Mesothelial cell of epicardium (in vitro differentiated cells): ENCODE measurements at regions not wholly inside any gene's neighbourhood (a gene's known extent, or its start where the extent isn't known, plus 50 kb on each side); places are given as distances from the start of the nearest gene placed in this dataset.
A peak's percentile ranks its signal among the peaks of the same experiment; 100 is the strongest.

Experiments used
- DNase-seq, 2 experiments: peaks; one replicate each; pipeline ENCODE4 v3.0.0; 2021; ENCODE audit warnings: low spot score in 2 of 2; ENCODE audit not compliant: unreplicated experiment in 2 of 2
- H3K27ac Mint-ChIP-seq: 2 replicates; pipeline ENCODE4 v1.8.0; 2021; ENCODE audit warnings: mixed read lengths
- H3K27me3 Mint-ChIP-seq: 2 replicates; pipeline ENCODE4 v1.8.0; 2021; ENCODE audit warnings: low read depth, mixed read lengths
- H3K36me3 Mint-ChIP-seq: 2 replicates; pipeline ENCODE4 v1.8.0; 2021; ENCODE audit warnings: mixed read lengths
- H3K4me1 Mint-ChIP-seq: 2 replicates; pipeline ENCODE4 v1.8.0; 2021; ENCODE audit warnings: mixed read lengths
- H3K4me3 Mint-ChIP-seq: 2 replicates; pipeline ENCODE4 v1.8.0; 2021; ENCODE audit warnings: mild to moderate bottlenecking, moderate library complexity, mixed read lengths
- H3K9me3 Mint-ChIP-seq: 2 replicates; pipeline ENCODE4 v1.8.0; 2021; ENCODE audit warnings: mixed read lengths
- CTCF ChIP-seq: fragments of 200-600 bp; sonication (generic); IDR thresholded peaks from one replicate; pipeline ENCODE4 v1.5.0; 2021; ENCODE audit warnings: antibody characterized with exemption; ENCODE audit not compliant: unreplicated experiment

GRCh38 chr5:60333005-60333571 lies 366.9 kb downstream of the DEPDC1B start:
- Mint-ChIP-seq H3K4me3 (no peak overlapping the region), H3K9me3 (peaks cover 7% of the 10 kb centered on the region), H3K27me3 (no peaks in the 10 kb centered on the region), H3K4me1 (peaks cover 9% of the 10 kb centered on the region), H3K36me3 (peaks cover 3% of the 10 kb centered on the region), H3K27ac (no peak overlapping the region)
- no peak for TF ChIP-seq CTCF
- no peak for DNase-seq

GRCh38 chr5:60332244-60333004 lies 367.5 kb downstream of the DEPDC1B start:
- no peak for TF ChIP-seq CTCF
- Mint-ChIP-seq H3K4me3 (no peak overlapping the region), H3K27ac (no peak overlapping the region), H3K27me3 (no peaks in the 10 kb centered on the region), H3K9me3 (peaks cover 7% of the 10 kb centered on the region), H3K36me3 (peaks cover 3% of the 10 kb centered on the region), H3K4me1 (peaks cover 9% of the 10 kb centered on the region)
- DNase-seq: no peak

- DNase-seq: no peak
- Mint-ChIP-seq H3K27me3 (no peaks in the 10 kb centered on the region), H3K4me1 (peaks cover 12% of the 10 kb centered on the region), H3K36me3 (peaks cover 5% of the 10 kb centered on the region), H3K27ac (peak overlapping the region; percentile 3), H3K9me3 (peaks cover 14% of the 10 kb centered on the region), H3K4me3 (no peak overlapping the region)
- TF ChIP-seq CTCF: no peak
Measured at GRCh38 chr5:60330236-60330635, 369.7 kb downstream of the DEPDC1B start.

- H3K36me3 Mint-ChIP-seq: peaks cover 22% of the 10 kb centered on the region
- peaks cover 18% of the 10 kb centered on the region for H3K4me1 Mint-ChIP-seq
- peaks cover 36% of the 10 kb centered on the region for H3K9me3 Mint-ChIP-seq
- no peak overlapping the region for H3K27ac Mint-ChIP-seq
- TF ChIP-seq CTCF: no peak
- DNase-seq: no peak
- H3K27me3 Mint-ChIP-seq: no peaks in the 10 kb centered on the region
- H3K4me3 Mint-ChIP-seq: no peak overlapping the region
Measured at GRCh38 chr5:60325870-60326269, 374.1 kb downstream of the DEPDC1B start.

GRCh38 chr5:60323596-60323995 lies 376.4 kb downstream of the DEPDC1B start:
- peaks cover 33% of the 10 kb centered on the region for H3K36me3 Mint-ChIP-seq
- DNase-seq: no peak
- no peak overlapping the region for H3K27ac Mint-ChIP-seq
- no peak overlapping the region for H3K4me3 Mint-ChIP-seq
- peaks cover 9% of the 10 kb centered on the region for H3K4me1 Mint-ChIP-seq
- peaks cover 47% of the 10 kb centered on the region for H3K9me3 Mint-ChIP-seq
- H3K27me3 Mint-ChIP-seq: no peaks in the 10 kb centered on the region
- no peak for TF ChIP-seq CTCF
